HG02885 (cell line): ENCODE measurements at regions not wholly inside any gene's neighbourhood (a gene's known extent, or its start where the extent isn't known, plus 50 kb on each side); places are given as distances from the start of the nearest gene placed in this dataset.
"Not testable (repeated sequence)": the region's sequence is repeated elsewhere in the genome, so short reads cannot be mapped to it uniquely, and the experiment has no call there.

Source experiments
- ATAC-seq: cut with Tn5 transposase; IDR thresholded peaks from one replicate; pipeline ENCODE4 v1.9.1; 2021; ENCODE audit warnings: mild to moderate bottlenecking; ENCODE audit not compliant: unreplicated experiment, poor library complexity

- no peak for ATAC-seq
These were observed 114.6 kb upstream of the HS3ST2 start for GRCh38 chr16:22699356-22699755.

DNA sequence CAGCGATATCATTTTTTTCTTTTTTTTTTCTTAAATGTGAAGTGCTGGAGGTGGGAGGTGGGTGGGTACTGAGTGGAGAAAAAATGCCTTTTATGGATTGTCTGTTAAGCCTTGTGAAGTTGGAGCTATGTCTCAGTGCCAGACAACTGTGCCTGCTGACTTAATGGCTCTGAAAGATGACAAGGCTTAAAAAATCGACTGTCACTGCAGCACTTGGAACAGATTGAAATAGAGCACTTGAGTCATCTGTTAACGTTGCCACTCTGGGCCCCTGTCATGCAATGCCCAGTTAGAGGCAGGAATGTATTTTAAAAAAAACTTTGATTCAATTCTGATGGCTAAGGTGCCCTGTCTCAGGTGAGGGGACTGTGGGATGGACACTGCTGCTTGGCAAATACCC, 108.2 kb upstream of the HS3ST2 start:
- no peak for ATAC-seq

DNA sequence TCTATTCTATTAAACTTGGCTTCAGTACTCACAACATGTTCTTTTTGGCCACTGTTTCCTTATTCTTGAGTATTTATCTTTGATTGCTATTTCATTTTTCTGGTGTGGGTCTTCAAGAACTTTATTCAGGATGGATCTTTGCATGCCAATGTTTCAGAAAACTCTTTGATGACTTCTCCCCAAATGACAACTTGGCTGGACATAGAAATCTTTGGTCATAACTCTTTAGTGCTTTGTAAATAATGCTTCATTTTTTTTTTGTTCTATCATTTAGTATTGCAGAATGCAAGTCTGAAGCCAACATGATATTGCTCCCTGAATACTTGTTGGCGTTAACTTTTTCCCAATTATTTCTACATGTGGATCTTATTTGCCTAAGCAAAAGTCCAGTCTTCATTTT, 103.6 kb upstream of the HS3ST2 start:
- no peak for ATAC-seq

GRCh38 chr16:22711847-22712246, 102.1 kb upstream of the HS3ST2 start:
- no peak for ATAC-seq

DNA sequence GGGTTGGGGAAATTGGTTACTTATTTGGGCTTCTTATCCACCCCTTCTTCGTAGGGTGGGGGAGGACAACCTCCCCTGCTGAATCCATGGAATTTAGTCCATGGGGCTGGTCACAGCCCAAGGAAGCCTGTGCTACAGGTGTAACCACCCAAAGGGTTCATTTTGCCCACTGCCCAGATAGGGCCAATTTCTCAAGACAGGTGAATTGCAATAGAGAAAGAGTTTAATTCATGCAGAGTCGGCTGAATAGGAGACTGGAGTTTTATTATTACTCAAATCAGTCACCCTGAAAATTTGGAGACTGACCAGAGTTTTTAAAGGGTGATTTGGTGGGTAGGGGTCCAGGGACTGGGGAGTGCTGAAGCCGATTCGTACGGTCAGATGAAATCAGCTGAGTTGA, 101.5 kb upstream of the HS3ST2 start:
- ATAC-seq: no peak

GRCh38 chr16:22718598-22718997, 95.4 kb upstream of the HS3ST2 start:
- not testable (repeated sequence) for ATAC-seq

DNA sequence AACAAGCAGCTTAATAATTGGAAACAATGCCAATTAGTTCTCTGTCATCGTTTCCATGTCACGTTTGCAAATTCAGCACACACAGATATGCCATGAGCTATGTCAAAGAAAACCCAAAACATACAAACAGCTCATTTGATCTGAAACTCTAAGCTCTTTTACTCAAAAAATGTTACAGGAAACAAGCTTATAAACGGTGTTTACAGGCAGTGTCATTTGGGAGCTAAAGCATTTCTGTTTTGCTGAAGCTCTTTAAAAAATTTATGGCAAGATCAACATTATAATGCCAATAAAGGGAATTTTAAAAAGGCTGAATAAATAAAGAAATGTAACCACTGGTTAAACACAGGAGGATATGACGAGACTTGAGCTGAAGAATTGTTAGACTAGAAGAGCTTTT, 94.0 kb upstream of the HS3ST2 start:
- ATAC-seq: no peak

- ATAC-seq: no peak
These were observed 92.4 kb upstream of the HS3ST2 start for GRCh38 chr16:22721511-22722100.

GRCh38 chr16:22722551-22723541, 91.1 kb upstream of the HS3ST2 start:
- ATAC-seq: not testable (repeated sequence)

DNA sequence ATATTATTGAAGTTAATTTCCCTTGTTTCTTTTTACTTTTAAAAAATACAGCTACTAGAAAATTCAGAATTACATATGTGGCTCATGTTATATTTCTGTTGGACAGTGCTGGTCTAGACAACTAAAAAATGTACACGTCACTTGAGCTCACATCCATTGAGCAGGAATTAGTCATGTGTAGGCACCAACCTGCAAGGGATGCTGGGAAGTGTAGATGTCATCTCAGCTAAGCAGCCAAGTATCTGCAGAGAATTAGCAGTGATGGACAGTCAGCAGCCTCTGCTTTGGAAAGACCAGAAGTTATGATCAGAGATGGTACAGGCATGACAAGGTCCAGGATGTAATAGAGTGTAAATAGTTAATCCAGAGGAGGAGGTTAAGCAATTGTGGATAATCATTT, 87.1 kb upstream of the HS3ST2 start:
- ATAC-seq: no peak

DNA sequence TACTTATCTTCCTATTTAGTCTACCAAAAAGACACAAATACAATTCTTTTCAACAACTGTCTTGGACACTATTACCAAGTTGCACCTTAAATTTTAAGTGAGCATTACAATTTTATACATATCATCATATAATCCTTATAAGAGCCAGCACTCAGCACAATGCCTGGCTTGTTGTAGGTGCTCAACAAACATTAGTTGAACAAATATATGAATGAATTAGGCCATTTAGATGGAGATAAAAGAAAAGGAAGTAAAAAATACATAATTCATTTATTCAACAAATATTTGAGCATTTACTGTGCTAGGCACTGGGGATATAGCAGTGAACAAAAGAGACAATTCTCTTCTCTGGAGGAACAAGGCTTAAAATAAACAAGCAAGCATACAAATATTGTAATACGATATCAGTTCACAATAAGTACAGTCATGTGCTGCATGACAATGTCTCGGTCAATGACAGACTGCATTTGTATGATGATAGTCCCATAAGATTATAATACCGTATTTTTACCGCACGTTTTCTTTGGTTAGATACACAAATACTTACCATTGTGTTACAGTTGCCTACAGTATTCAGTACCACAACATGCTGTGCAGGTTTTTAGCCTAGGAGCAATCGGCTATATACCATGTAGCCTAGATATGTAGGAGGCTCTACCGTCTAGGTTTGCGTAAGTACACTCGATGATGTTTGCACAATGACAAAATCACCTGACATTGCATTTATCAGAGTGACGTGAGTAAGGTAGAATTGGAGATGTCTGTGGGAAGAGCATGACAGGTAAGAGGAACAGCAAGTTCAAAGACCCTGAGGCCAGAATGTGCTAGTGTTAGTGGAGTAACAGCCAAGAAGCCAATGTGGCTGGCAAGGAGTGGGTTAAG, 86.4 kb upstream of the HS3ST2 start:
- no peak for ATAC-seq

DNA sequence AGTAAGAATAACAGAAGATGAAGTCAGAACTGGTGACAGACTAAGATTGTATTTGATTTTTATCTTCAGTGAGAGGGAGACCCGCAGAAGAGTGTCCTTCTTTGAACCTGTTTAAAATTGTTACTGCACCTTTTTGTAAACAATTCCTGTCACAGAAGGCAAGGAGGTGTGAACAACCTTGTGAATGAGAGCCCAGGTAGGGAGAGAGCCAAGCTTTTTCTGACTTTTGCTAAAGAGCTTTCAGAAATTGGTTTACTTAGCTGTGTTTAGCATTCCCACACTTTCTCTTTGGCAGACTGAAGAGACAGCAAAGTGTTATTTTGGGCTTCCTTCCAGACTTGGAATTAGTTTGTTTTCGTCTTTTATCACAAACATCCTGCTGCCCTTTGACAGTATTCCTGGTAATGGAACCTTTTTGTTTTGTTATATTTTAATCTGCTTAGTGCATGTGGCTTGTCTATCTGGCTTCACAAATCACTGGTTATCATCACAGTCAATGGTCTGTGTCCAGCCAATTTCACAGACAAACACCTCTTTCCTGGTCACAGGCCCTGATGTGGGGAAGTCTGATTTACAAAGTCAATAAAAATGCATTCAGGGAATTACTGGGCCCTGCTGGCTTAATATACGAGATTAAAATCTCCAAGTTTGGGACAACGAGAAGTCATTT, 85.7 kb upstream of the HS3ST2 start:
- ATAC-seq: no peak

DNA sequence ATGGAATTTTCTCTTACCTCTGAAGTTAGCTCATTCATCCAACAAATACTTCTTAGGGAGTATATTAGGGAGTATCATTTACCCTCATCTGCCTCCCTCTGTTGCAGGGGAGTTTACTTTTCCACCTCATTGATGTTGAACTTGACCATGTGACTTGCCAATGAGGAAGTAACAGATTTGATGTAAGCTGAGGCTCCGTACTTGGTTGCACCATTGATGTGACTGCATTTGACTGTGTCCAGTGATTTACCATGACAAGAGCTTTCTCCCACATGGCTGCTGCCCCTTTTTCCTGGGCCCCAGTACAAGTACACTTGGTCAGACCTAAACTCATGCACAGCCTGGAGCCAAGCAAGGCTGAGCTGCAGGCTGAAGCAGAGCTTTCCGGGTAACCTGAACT, 81.6 kb upstream of the HS3ST2 start:
- no peak for ATAC-seq

- no peak for ATAC-seq
These were observed 81.0 kb upstream of the HS3ST2 start for GRCh38 chr16:22732959-22733358.

- ATAC-seq: no peak
These were observed 79.6 kb upstream of the HS3ST2 start for GRCh38 chr16:22734368-22734767.

DNA sequence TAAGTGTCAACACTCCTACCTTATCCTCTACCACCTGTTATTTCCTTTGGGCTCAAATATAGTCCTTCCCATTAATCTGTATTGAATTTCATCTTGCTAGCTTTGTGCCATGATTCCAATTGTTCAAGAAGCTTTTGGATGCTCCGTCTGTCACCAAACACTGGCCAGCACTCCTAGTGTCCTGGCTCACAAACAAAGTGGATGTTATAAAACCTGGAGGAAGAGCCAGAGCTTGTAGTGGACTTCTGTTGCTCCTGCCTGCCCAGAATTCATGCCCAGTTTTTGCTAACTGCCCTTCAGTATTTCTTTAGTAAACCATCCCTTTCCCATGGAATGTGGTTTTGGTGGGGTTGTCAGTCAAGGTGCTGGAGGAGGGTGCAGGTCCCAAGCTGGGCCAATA, 77.2 kb upstream of the HS3ST2 start:
- no peak for ATAC-seq

DNA sequence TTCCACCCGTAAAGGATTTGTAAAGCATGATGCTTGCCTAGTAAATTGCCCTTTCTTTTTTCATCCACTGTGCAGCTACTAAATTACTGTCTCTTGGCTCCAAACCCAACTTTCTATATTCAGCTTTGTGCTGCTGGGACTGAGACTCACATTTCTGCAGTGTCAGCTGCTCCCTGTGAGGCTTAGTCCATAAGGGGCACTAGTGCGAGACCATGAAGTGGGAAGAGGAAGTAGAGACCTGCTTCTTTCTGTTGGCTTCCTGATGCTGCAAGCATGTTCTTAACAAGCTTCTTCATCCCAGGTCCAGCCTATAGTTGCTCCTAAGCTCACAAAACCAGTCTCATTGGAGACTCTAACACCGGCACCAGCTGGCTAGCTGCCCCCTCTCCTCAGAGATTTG, 74.9 kb upstream of the HS3ST2 start:
- no peak for ATAC-seq

DNA sequence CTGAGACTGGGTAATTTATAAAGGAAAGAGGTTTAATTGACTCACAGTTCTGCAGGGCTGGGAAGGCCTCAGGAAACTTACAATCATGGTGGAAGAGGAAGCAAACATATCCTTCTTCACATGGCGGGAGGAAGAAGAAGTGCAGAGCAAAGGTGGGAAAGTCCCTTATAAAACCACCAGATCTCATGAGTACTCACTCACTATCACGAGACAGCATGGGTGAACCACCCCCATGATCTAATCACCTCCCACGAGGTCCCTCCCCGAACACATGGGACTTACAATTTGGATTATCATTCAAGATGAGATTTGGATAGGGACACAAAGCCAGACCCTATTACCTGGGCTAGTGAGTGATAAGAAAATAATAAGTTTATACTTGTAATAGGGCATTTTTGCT, 70.6 kb upstream of the HS3ST2 start:
- no peak for ATAC-seq

DNA sequence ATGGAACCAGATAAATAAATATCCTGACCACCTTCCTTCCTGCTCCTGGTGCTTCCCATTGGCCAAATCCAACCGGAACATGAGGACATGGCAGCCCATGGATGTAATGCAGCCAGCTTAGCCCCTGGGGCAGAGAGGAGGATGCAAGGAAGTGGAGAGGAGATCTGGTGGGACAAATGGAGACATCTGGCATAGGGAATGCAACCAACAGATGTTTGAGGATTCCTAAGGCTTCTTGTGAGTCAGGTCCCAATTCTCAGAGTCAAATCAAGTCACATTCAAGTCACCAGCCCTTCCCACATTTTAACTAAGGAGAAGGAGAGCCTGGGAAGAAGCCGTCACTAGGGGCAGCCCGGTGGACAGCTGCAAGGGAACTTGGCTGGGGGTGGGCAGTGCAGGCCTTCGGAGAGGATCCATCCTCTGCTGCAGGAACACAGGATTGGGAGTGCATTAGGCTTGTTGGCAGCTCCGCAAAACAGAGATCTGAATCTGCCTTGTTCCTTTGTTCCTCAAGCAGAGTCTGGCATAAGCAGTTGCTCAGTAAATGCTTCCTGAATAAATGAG, 62.8 kb upstream of the HS3ST2 start:
- ATAC-seq: no peak

- no peak for ATAC-seq
These were observed 62.3 kb upstream of the HS3ST2 start for GRCh38 chr16:22751685-22752084.
